Stomach smooth muscle (tissue), 2 donors: ENCODE measurements at regions not wholly inside any gene's neighbourhood (a gene's known extent, or its start where the extent isn't known, plus 50 kb on each side); places are given as distances from the start of the nearest gene placed in this dataset.

Experiments used
- H3K27ac ChIP-seq: one replicate; pipeline ENCODE4 v1.7.0; 2013; ENCODE audit warnings: mild to moderate bottlenecking, low read length, inconsistent platforms
- H3K27me3 ChIP-seq, 2 donors: one replicate each; pipeline ENCODE4 v1.7.0; 2013; ENCODE audit warnings: low read length in 2 of 2; ENCODE audit not compliant: insufficient read depth in 2 of 2, control insufficient read depth in 1 of 2
- H3K36me3 ChIP-seq, 2 donors: one replicate each; pipeline ENCODE4 v1.7.0; 2013; ENCODE audit warnings: low read length in 2 of 2; ENCODE audit not compliant: control insufficient read depth in 2 of 2, insufficient read depth in 2 of 2
- H3K4me1 ChIP-seq: one replicate; pipeline ENCODE4 v1.7.0; 2013; ENCODE audit warnings: low read length; ENCODE audit not compliant: control insufficient read depth, insufficient read depth
- H3K4me3 ChIP-seq, 2 donors: one replicate each; pipeline ENCODE4 v1.7.0; 2013; ENCODE audit warnings: low read length in 2 of 2
- H3K9ac ChIP-seq, 2 donors: one replicate each; pipeline ENCODE4 v1.7.0; 2013; ENCODE audit warnings: low read length in 2 of 2, mild to moderate bottlenecking in 1 of 2
- H3K9me3 ChIP-seq, 2 donors: one replicate each; pipeline ENCODE4 v1.7.0; 2013; ENCODE audit warnings: low read length in 2 of 2; ENCODE audit not compliant: control insufficient read depth in 2 of 2
- donor health status: healthy.
- donor health status: Pancreatic carcinoma.

DNA sequence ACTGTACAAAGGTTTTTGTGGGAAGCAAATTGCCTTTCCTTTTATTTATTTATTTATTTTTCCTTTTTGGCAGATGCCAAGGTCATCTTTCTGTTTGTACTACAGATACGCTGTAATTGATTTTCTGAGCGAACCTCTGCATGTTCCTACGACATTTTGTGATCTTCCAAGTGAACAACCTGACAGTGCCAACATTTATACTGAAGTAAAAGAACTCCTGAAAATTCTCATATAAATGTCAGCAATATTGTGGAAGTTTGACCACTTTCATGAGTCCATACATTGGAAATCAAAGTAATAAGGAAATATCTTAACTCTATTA lies 86.8 kb upstream of the EEPD1 start:
- peaks cover 0 to 1% of the 10 kb centered on the region in 2 donors for H3K9me3 ChIP-seq
- no peak overlapping the region for H3K27ac ChIP-seq
- H3K4me1 ChIP-seq, result no peaks in the 10 kb centered on the region
- no peak overlapping the region for H3K4me3 ChIP-seq
- H3K36me3 ChIP-seq, result no peaks in the 10 kb centered on the region
- no peak overlapping the region for H3K9ac ChIP-seq
- no peaks in the 10 kb centered on the region for H3K27me3 ChIP-seq

DNA sequence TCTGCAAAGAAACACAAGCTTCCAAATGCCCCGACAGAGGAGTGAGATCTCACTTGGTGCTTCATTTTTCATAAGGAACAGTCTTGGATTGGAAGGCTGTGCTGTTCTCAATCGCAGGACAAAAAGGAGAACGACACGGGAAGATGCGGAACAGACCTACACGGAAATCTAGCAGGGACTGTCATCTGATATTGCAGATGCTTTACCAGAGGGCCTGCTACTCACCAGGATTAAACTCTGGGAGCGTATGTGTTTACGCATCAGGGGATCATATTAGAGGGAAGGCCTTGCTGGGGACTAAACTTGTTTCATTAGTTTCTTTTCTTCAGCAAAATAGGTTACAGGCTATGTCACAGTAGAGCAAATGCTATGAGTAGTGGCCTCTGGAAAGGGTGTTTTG lies 82.8 kb upstream of the EEPD1 start:
- Histone ChIP-seq H3K36me3 (no peaks in the 10 kb centered on the region), H3K4me1 (no peaks in the 10 kb centered on the region), H3K9ac (no peak overlapping the region), H3K27me3 (no peaks in the 10 kb centered on the region), H3K9me3 (peaks cover 0 to 4% of the 10 kb centered on the region in 2 donors), H3K27ac (no peak overlapping the region), H3K4me3 (no peak overlapping the region)

DNA sequence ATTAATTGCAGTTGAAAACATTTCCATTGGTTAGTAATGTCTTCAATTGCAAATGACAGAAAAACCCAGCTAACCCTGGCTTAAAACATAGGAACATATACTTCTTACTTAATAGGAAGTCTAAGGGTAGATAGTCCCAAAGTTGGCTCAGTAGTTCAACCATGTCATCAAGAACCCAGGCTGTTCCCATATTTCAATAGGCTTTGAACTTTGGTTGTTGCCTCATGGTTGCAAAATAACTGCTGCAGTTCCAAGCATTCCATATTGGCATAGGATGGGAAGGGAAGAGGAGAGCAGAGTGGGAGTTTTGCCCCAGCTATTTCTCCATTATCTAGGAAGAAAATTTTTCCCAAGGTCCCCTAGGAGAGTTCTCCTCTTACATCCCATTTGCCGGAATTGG lies 81.4 kb upstream of the EEPD1 start:
- Histone ChIP-seq H3K9me3 (peaks cover 0 to 4% of the 10 kb centered on the region in 2 donors), H3K4me3 (no peak overlapping the region), H3K36me3 (no peaks in the 10 kb centered on the region), H3K4me1 (no peaks in the 10 kb centered on the region), H3K27ac (no peak overlapping the region), H3K9ac (no peak overlapping the region), H3K27me3 (no peaks in the 10 kb centered on the region)

DNA sequence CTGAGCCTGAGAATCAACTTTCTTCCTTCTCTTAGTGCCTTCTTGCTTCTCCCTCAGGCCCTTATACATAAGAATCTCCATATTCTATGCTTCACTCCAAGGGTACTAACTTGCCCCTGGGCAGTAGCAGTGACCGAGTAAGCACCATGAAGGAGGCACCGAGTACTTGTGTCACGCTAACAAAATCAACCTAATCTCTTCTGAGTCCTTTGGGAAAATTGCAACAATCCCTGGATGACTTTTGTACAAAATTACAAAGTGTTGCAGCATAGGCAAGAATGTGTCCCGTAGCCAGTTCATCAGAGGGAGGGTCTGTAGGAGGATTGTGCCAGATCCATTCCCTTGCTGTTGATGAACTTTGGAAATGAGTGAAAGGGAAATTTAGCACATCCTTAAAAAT lies 80.4 kb upstream of the EEPD1 start:
- Histone ChIP-seq H3K36me3 (no peaks in the 10 kb centered on the region), H3K4me3 (no peak overlapping the region), H3K27ac (no peak overlapping the region), H3K9me3 (peaks cover 0 to 4% of the 10 kb centered on the region in 2 donors), H3K27me3 (no peaks in the 10 kb centered on the region), H3K4me1 (no peaks in the 10 kb centered on the region), H3K9ac (no peak overlapping the region)

DNA sequence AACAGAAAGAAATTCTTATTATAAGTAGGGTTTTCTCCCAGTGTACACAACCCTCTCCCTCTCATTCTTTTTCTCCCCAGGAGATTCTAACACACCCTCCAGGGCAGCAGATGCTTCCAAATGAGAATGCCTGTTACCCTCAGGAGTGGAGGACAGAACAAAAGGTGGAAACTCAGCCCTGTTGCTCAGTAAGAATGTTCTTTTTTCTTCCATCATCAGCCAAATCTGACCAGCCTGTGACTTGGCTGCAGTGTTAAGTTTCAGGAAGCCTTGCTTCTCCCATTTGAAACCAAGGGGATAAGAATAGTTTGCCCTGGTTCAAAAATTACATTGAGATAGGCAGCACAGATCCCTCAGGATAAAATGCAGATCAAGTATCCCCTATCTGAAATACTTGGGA lies 77.5 kb upstream of the EEPD1 start:
- Histone ChIP-seq H3K9ac (no peak overlapping the region), H3K4me3 (no peak overlapping the region), H3K4me1 (no peaks in the 10 kb centered on the region), H3K9me3 (peaks cover 0 to 4% of the 10 kb centered on the region in 2 donors), H3K27ac (no peak overlapping the region), H3K27me3 (no peaks in the 10 kb centered on the region), H3K36me3 (no peaks in the 10 kb centered on the region)

DNA sequence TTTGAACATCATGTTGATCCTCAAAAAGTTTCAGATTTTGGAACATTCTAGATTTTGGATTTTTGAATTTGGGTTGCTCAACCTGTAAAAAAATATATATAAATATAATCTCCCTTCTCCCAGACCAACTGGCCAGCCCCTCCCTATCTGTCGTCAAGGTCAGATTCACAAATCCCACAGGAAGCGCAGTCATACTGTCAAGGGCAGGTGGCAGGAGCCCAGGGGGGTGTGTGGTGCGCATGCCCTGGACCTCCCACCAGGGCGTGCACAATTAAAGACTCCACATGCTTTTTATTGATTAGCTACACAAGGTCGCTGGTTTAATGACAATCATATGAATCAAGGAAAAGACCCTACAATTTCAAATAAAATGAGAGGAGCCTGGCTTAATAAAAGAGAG lies 77.0 kb upstream of the EEPD1 start:
- no peak overlapping the region for H3K9ac ChIP-seq
- no peaks in the 10 kb centered on the region for H3K36me3 ChIP-seq
- H3K9me3 ChIP-seq, result peaks cover 0 to 4% of the 10 kb centered on the region in 2 donors
- no peaks in the 10 kb centered on the region for H3K27me3 ChIP-seq
- H3K4me1 ChIP-seq, result no peaks in the 10 kb centered on the region
- H3K4me3 ChIP-seq, result no peak overlapping the region
- no peak overlapping the region for H3K27ac ChIP-seq

DNA sequence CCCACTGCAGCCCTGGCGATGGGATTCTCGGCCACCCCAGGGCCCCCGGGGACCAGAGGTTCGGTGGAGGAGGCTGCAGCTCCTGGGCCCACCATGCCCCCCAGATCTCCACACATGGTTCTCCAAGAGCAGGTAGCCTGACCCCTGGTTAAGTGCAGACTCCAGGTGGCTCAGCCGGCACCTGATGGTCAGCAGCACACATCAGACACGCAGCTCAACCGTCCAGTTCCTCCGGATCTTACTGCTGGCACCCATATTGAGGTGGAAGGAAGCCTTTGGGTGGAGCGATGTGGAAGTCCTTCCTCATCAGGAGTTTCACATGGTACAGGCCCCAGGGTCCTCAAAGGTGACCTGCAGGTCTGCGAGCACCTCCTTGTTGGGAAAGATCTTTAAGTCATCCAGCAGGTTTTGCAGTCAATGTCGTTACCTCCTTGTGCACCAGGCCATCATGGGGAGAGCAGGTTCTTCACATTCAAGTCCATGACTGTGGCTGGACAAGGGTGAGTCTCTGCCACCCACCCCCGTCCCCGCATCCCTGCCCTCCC lies 74.2 kb upstream of the EEPD1 start:
- H3K4me1 ChIP-seq, result no peaks in the 10 kb centered on the region
- H3K27me3 ChIP-seq, result no peaks in the 10 kb centered on the region
- no peak overlapping the region for H3K27ac ChIP-seq
- H3K9me3 ChIP-seq, result no peaks in the 10 kb centered on the region
- H3K9ac ChIP-seq, result no peak overlapping the region
- no peak overlapping the region for H3K4me3 ChIP-seq
- H3K36me3 ChIP-seq, result no peaks in the 10 kb centered on the region

DNA sequence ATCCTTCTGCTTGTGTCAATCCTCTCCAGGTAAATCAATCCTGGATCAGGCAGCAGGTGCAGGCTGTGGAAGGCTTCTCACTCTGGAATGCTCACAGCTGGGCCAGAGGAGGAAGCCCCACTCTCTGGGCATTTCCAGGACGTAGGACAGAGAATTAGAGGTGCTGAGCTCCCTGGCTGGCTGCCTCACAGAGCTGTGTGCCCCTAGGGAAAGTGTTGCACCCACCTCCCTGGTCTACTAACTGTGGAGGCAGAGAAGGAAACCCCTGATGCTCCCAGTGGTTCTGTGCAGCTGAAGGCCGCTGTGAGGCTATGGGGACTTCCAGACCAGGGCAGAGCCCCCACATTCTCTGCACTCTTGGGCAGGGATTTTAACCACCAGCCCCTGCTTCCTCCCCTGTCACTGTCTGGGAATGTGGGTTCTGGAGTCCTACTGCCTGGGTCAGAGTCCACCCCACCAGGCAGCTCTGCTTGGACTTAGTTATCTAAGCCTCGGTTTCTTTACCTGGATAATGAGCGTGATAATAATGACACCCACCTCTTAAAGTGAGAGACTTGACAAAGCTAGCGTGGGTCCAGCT lies 73.5 kb upstream of the EEPD1 start:
- no peak overlapping the region for H3K4me3 ChIP-seq
- H3K27ac ChIP-seq, result no peak overlapping the region
- H3K36me3 ChIP-seq, result no peaks in the 10 kb centered on the region
- H3K9ac ChIP-seq, result no peak overlapping the region
- no peaks in the 10 kb centered on the region for H3K9me3 ChIP-seq
- H3K4me1 ChIP-seq, result no peaks in the 10 kb centered on the region
- H3K27me3 ChIP-seq, result no peaks in the 10 kb centered on the region

DNA sequence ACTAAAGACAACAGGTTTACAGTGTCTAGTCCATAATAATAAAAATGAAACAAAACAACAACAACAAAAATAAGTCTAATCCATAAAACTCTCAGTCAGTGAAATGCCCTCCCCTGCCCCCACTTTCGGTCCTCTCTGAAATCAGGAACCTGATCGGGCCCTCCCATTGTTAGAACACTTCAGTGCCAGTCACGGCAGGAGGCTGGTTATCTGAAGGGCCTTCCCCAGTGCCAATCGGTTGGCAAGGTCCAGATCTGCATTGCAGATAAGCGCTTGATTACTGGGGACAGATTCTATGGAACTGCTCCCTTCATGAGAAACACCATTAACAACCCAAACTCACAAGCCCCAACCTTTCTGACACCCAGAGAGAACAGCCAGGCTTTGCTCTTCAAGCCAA lies 72.2 kb upstream of the EEPD1 start:
- H3K9me3 ChIP-seq, result no peaks in the 10 kb centered on the region
- no peaks in the 10 kb centered on the region for H3K27me3 ChIP-seq
- H3K4me3 ChIP-seq, result no peak overlapping the region

DNA sequence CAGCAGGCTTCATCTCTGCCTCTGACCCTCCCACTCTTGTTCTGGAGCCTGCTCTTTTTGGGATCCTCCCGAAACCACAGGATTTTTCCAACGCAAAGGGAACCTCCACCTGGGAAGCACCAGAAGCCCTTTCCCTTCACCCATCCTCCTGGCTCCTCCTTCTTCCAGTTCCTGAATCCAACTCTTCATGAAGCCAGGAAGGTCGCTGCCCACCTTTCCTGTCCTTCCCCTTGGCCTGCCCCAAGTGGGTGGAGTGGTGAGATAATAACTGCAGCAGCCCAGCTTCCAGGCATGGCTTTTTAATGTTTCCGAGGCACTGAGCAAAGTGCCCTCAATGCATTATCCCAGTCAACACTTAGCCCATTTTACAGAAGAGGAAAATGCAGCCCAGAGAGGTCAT lies 70.8 kb upstream of the EEPD1 start:
- no peaks in the 10 kb centered on the region for H3K9me3 ChIP-seq
- H3K27me3 ChIP-seq, result no peaks in the 10 kb centered on the region
- H3K9ac ChIP-seq, result no peak overlapping the region
- no peaks in the 10 kb centered on the region for H3K4me1 ChIP-seq
- H3K27ac ChIP-seq, result no peak overlapping the region
- H3K36me3 ChIP-seq, result no peaks in the 10 kb centered on the region
- H3K4me3 ChIP-seq, result no peak overlapping the region

More for the DNA sequence above, 72.2 kb upstream of the EEPD1 start:
- Histone ChIP-seq H3K4me1 (no peaks in the 10 kb centered on the region), H3K27ac (no peak overlapping the region), H3K9ac (no peak overlapping the region), H3K36me3 (no peaks in the 10 kb centered on the region)

DNA sequence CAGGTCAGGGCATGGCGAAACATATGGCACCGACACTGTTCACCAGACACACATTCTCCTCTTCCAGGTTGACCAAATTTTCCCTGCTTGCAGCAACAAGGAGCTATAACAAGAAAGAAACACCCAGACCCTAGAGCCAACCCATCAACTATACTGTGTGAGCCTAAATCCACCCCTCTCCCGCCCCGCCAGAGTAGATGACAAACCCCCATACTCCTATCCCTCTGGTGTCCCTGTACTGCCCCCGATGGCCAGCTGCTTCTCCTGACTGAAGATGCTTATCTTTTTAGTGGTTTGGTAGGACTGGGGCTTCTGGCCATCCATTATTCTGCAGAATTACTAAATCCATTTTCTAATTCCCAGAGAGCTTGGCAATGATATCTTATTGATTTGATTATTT lies 70.1 kb upstream of the EEPD1 start:
- Histone ChIP-seq H3K36me3 (no peaks in the 10 kb centered on the region), H3K9me3 (peaks cover 0 to 2% of the 10 kb centered on the region in 2 donors), H3K4me1 (no peaks in the 10 kb centered on the region), H3K4me3 (no peak overlapping the region), H3K9ac (no peak overlapping the region), H3K27ac (no peak overlapping the region), H3K27me3 (no peaks in the 10 kb centered on the region)
